Glutamatergic neuron (in vitro differentiated cells): ENCODE measurements at regions not wholly inside any gene's neighbourhood (a gene's known extent, or its start where the extent isn't known, plus 50 kb on each side); places are given as distances from the start of the nearest gene placed in this dataset.

Experiments used
- DNase-seq: peaks from one replicate; pipeline ENCODE4 v3.0.0; 2022
- H3K27ac Mint-ChIP-seq: one replicate; pipeline ENCODE4 v1.8.0; 2020; ENCODE audit warnings: mild to moderate bottlenecking, mixed read lengths, inconsistent platforms; ENCODE audit not compliant: unreplicated experiment
- H3K27me3 Mint-ChIP-seq: one replicate; pipeline ENCODE4 v1.8.0; 2020; ENCODE audit warnings: mild to moderate bottlenecking, moderate library complexity, mixed read lengths, inconsistent platforms; ENCODE audit not compliant: unreplicated experiment
- H3K36me3 Mint-ChIP-seq: one replicate; pipeline ENCODE4 v1.8.0; 2020; ENCODE audit warnings: mild to moderate bottlenecking, mixed read lengths, inconsistent platforms; ENCODE audit not compliant: unreplicated experiment
- H3K4me1 Mint-ChIP-seq: one replicate; pipeline ENCODE4 v1.8.0; 2020; ENCODE audit warnings: mild to moderate bottlenecking, low read depth, mixed read lengths, inconsistent platforms; ENCODE audit not compliant: unreplicated experiment
- H3K4me3 Mint-ChIP-seq: one replicate; pipeline ENCODE4 v1.8.0; 2020; ENCODE audit warnings: mild to moderate bottlenecking, mixed read lengths, inconsistent platforms; ENCODE audit not compliant: unreplicated experiment
- H3K9me3 Mint-ChIP-seq: one replicate; pipeline ENCODE4 v1.8.0; 2020; ENCODE audit warnings: mild to moderate bottlenecking, moderate library complexity, mixed read lengths, inconsistent platforms; ENCODE audit not compliant: unreplicated experiment
- CTCF ChIP-seq: fragments of 200-600 bp; sonication (generic); IDR thresholded peaks from one replicate; pipeline ENCODE4 v1.5.0; 2021; ENCODE audit not compliant: partially characterized antibody, unreplicated experiment

DNA sequence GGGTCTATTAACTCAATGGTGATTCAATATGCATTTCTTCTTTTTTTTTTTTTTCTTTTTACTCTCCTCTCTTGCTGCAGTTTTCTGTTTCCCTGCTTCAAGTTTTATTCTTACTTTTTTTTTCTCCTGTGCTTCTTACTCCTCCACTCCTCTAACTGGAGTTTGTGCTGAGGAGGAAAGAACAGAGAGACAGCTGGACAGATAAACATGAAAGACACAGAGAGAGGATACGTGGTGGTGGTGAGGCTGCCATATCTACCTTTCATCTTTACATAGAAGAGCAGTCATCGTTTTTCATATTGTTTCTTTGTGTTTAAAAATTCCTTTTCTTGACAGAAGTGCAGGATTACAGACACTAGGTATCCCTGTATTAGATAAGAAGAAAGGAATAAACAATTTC is 262.8 kb downstream of the OTOL1 start:
- Mint-ChIP-seq H3K27ac (no peak overlapping the region), H3K36me3 (no peaks in the 10 kb centered on the region), H3K27me3 (peaks cover 2% of the 10 kb centered on the region), H3K4me1 (no peaks in the 10 kb centered on the region), H3K4me3 (no peak overlapping the region), H3K9me3 (no peaks in the 10 kb centered on the region)
- TF ChIP-seq CTCF, result no peak
- no peak for DNase-seq

- H3K27me3 Mint-ChIP-seq, result no peaks in the 10 kb centered on the region
- no peak overlapping the region for H3K27ac Mint-ChIP-seq
- DNase-seq, result no peak
- H3K9me3 Mint-ChIP-seq, result no peaks in the 10 kb centered on the region
- no peak for TF ChIP-seq CTCF
- no peaks in the 10 kb centered on the region for H3K4me1 Mint-ChIP-seq
- H3K36me3 Mint-ChIP-seq, result no peaks in the 10 kb centered on the region
- H3K4me3 Mint-ChIP-seq, result no peak overlapping the region
Observed at GRCh38 chr3:161766331-161766730, 269.7 kb downstream of the OTOL1 start.

DNA sequence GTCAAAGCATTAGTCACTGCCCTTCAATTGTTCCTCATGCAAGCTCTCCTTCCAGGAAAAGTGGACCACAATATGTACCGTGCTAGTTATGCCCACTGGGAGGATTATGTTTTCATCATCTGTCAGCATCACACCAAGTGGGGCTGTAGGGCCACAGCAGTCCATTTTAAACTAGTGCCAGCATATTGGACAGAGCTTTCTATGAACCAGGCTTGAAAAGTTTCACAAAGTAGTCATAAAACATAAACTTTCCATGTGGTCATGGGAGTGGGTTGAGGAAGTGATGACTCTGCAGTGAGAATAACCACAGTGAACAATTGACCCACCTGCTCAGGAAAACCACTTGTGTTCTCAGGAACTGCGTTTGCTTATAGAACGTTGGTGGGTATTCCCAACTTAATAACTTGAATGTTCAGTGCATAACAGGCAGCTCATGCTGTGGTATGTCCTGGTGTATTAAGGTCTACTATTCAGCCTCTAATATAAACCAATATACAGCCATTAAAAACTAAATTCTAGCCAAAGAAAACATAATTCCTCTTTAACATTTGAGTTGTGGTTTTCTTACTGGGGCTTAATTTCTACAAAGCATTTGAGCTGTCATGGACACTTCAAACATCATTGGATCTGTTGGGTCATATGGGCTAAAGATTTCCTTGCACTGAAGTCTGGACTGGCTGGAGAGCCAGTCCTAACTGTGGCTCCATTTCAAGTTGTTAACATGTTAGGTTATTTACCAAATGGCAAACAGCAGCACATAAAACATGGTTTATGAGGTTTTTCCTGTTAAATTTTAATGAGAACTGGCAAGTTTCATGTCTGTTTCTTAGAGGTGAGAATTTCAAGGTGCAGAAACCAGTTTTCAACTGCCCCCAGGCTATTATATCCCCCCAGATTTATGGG is 274.1 kb downstream of the OTOL1 start:
- no peaks in the 10 kb centered on the region for H3K4me1 Mint-ChIP-seq
- H3K9me3 Mint-ChIP-seq, result no peaks in the 10 kb centered on the region
- no peak overlapping the region for H3K4me3 Mint-ChIP-seq
- DNase-seq, result no peak
- H3K36me3 Mint-ChIP-seq, result no peaks in the 10 kb centered on the region
- no peak for TF ChIP-seq CTCF
- no peaks in the 10 kb centered on the region for H3K27me3 Mint-ChIP-seq
- no peak overlapping the region for H3K27ac Mint-ChIP-seq

DNA sequence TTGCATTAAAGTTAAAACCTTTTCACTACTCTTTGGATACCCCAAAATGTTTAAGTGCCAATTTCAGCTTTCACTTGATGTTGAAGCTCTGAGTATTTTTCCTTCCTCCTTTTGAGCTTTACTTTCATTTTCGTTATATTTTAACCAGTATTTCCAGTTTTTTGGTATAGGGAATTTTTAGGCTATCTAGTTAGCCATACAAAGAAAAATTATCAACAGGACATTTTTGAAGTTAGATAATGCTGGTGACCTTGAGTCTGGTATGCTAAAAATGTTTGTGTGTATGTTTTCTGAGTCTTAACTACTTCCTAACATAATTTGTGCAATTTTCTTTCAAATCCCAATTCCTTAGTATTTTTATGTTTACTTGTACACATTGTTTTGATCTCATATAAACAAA is 284.8 kb downstream of the OTOL1 start:
- H3K27me3 Mint-ChIP-seq, result no peaks in the 10 kb centered on the region
- DNase-seq, result no peak
- H3K4me3 Mint-ChIP-seq, result no peak overlapping the region
- H3K27ac Mint-ChIP-seq, result no peak overlapping the region
- H3K9me3 Mint-ChIP-seq, result peaks cover 2% of the 10 kb centered on the region
- H3K36me3 Mint-ChIP-seq, result peaks cover 4% of the 10 kb centered on the region
- H3K4me1 Mint-ChIP-seq, result peaks cover 3% of the 10 kb centered on the region
- TF ChIP-seq CTCF, result no peak

- Mint-ChIP-seq H3K36me3 (no peaks in the 10 kb centered on the region), H3K9me3 (no peaks in the 10 kb centered on the region), H3K27ac (no peak overlapping the region), H3K27me3 (no peaks in the 10 kb centered on the region), H3K4me3 (no peak overlapping the region), H3K4me1 (no peaks in the 10 kb centered on the region)
- DNase-seq, result no peak
- no peak for TF ChIP-seq CTCF
Observed at GRCh38 chr3:161793194-161793930, 296.8 kb downstream of the OTOL1 start.
